ENCODE measurements at regions not wholly inside any gene's neighbourhood (a gene's known extent, or its start where the extent isn't known, plus 50 kb on each side); places are given as distances from the start of the nearest gene placed in this dataset.

- DNase-seq (ENCODE audit: low read depth, low spot score), result no peak
Measured at GRCh38 chrX:38856670-38857265, 55.5 kb downstream of the MID1IP1 start.

- DNase-seq (ENCODE audit: low read depth, low spot score), result no peak
Measured at GRCh38 chrX:38857736-38858523, 56.7 kb downstream of the MID1IP1 start.

GRCh38 chrX:38859602-38860001 is 58.3 kb downstream of the MID1IP1 start:
- DNase-seq (ENCODE audit: low read depth, low spot score), result no peak

- no peak for DNase-seq (ENCODE audit: low read depth, low spot score)
Measured at GRCh38 chrX:38860106-38861013, 59.1 kb downstream of the MID1IP1 start.

DNA sequence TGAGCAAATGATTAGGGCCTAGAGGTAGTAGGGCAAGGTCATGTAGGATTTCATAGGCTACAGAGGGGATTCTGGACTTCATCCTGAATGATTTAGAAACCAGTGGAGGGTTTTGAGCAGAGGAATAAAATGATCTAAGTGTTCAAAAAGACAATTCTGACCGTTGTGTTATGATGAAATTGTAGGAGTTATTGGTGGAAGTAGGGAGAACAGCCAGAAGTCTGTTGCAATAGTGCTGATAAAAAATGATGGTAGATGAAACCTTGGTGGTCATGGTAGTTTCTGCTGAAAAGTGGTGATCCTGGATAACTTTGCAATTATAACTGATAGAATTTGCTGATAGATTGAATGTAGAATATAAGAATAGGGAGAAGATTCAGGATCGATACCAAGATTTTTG is 60.2 kb downstream of the MID1IP1 start:
- DNase-seq (ENCODE audit: low read depth, low spot score), result no peak

DNA sequence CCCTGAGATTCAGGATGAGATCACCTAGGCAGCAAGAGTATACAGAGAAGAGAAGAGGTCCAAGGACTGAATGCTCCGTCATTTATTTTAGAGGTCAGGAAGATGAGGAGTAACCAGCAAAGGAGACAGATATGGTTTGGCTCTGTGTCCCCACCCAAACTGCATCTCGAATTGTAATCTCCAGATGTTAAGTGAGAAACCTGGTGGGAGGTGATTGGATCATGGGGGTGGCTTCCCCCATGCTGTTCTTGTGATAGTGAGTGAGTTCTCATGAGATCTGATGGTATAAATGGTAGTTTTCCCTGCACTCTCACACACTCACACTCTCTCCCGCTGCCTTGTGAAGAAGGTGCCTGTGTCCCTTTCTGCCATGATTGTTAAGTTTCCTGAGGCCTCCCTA is 60.8 kb downstream of the MID1IP1 start:
- no peak for DNase-seq (ENCODE audit: low read depth, low spot score)

GRCh38 chrX:38864165-38864564 is 62.9 kb downstream of the MID1IP1 start:
- DNase-seq (ENCODE audit: low read depth, low spot score), result no peak

- no peak for DNase-seq (ENCODE audit: low read depth, low spot score)
Measured at GRCh38 chrX:38868321-38868720, 67.1 kb downstream of the MID1IP1 start.

- no peak for DNase-seq (ENCODE audit: low read depth, low spot score)
Measured at GRCh38 chrX:38868941-38869401, 67.7 kb downstream of the MID1IP1 start.

DNA sequence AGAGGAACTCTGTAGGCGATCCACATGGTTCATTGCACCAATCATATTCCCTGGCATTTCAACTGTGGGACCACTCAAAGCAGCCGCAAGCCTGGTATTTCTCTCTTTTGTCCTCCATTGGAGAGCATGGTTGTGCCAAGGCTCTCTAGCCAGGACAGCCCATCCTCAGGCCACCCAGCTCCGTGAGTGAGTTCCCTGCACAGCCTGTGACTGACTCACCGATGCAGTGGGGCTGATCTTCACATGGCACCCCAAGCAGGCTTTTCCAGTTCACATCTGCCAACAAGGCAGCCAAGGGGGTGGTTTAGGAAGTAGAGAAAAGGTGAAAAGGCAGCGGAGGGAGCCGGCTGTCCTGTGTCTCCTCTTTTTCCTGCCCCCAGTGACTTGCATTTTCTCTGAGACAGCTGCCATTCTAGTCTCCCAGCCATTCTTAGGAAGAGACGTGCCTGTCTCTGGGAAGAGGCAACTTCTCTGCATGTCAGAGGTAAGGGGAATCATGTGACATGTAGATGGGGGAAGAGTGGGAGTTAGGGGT is 69.2 kb downstream of the MID1IP1 start:
- no peak for DNase-seq (ENCODE audit: low read depth, low spot score)

- no peak for DNase-seq (ENCODE audit: low read depth, low spot score)
Measured at GRCh38 chrX:38871129-38872029, 70.1 kb downstream of the MID1IP1 start.

DNA sequence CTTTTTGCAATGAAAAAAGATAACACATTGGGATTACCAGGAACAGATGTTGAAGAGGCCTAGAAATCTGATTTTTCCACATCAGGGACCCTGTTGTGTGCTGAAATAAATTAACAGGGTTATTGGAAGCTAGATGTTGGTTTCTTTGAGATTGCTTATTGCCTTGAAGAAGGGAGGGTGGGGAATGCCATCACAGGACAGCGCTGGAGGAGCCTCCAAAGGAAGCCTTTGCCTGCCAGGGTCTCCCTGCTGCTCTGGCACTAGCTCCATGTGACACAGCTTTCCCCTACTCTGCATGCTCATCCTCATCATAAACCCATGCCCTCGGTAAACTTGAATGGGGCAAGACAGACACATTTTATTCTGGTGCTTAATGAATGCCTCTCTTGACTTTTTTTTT is 76.1 kb downstream of the MID1IP1 start:
- no peak for DNase-seq (ENCODE audit: low read depth, low spot score)

GRCh38 chrX:38878641-38879340 is 77.5 kb downstream of the MID1IP1 start:
- no peak for DNase-seq (ENCODE audit: low read depth, low spot score)

DNA sequence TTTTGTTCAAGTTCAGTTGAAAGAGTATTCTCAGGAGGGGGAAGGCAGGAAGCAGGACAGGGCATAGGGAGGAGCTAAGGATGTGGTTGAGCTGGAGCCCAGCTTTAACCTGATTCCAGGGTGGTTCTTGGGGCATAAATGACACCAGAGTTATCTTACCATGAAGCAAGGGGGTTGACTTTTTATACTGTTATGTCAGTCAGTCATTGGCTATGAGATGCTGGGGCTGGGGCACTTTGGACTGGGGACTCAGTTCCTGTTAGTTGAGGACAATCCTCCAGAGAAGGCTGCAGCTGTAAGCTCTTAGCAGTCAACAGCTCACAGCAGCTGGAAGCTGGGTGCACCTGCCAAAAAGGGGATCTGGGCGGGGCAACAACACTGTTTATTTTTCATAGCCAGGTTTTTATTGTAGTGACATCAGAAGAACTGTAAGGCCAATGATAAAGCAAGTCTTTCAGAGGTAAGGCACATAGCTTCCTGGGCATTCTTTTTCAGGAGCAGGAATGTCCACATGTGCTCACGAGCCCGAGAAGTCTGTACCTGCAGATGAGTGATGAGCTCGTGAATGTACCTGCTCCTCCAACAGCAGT is 78.5 kb downstream of the MID1IP1 start:
- DNase-seq (ENCODE audit: low read depth, low spot score), result no peak

DNA sequence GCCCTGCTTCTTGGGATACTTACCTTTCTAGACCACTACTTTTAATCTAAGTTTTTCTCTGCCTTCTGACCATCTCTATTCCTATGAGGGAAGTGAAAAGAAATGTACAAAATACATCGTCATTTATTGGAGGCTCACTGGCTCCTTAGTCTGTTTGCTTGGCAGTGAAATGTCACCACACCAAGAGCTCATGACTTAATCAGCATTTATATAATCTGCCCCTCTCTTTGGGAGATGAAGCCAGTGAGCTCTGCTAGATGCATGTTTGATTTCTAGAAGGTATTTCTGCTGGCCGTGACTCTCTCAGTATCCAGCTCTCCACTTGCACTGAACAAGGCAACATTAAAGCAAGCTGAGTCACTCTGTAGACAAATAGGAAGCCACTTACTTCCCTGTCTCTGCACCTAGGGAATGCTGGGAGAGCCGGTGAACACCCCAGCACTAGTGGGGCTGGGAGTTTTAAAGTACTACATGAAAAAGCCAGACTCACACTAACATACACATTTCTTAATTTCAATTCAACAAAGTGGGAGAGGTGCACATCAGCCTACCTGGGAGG is 79.1 kb downstream of the MID1IP1 start:
- no peak for DNase-seq (ENCODE audit: low read depth, low spot score)

DNA sequence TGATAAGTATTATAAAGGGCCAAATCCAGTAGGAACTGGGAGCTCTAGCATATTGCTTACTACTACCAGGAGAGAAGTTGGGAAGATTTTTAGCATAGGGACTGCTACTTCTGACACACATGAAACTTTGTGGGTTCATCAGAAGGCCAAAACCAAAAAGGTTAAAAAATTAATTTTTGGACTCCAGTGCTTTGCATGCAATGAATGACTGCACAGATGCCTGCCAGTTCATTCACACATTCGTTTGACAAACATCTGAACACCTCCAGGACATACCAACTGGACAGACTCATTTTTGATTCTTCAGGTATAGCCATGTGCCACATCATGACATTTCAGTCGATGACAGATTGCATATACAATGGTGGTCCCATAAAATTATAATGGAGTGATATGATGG is 79.8 kb downstream of the MID1IP1 start:
- DNase-seq (ENCODE audit: low read depth, low spot score), result no peak

GRCh38 chrX:38881727-38882126 is 80.5 kb downstream of the MID1IP1 start:
- DNase-seq (ENCODE audit: low read depth, low spot score), result no peak

GRCh38 chrX:38882894-38883626 is 81.8 kb downstream of the MID1IP1 start:
- no peak for DNase-seq (ENCODE audit: low read depth, low spot score)

DNA sequence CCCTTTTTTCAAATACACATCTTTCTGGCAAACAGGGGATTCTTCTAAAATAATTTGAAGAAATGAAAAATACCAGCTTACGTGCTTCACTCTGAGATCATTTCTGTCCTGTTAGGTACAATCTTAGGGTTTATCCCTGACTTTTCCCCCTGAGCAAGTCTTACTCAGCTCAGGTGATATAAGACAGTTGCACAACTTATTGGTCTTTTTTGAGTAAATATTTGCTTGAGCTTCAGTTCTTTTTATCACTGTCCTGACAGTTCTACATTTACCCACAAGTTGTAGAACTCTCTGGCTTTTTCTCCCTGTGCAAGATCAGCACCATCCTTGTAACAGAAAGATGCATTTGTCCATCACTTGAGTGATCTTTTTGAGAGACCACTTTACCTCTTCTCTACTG is 84.9 kb downstream of the MID1IP1 start:
- no peak for DNase-seq (ENCODE audit: low read depth, low spot score)

Measured in brain pericyte (primary cell).